OCI-LY7 (cell line): ENCODE measurements at regions not wholly inside any gene's neighbourhood (a gene's known extent, or its start where the extent isn't known, plus 50 kb on each side); places are given as distances from the start of the nearest gene placed in this dataset.

Experiments used
- CTCF ChIP-seq: fragments of 200-600 bp; sonication (generic); conservative IDR thresholded peaks from 2 replicates; pipeline ENCODE4 v1.5.1; 2014; ENCODE audit warnings: mild to moderate bottlenecking, antibody characterized with exemption, low read length, moderate library complexity, mixed read lengths
- EZH2phosphoT487 ChIP-seq: fragments of 200-600 bp; sonication (generic); IDR thresholded peaks from 2 replicates; pipeline ENCODE4 v1.6.1; 2018; ENCODE audit warnings: low read depth, borderline replicate concordance, mild to moderate bottlenecking, mixed run types, antibody characterized with exemption, low read length, moderate library complexity, mixed read lengths

GRCh38 chr3:73832426-73832825, 207.7 kb upstream of the PDZRN3 start:
- TF ChIP-seq CTCF: no peak
- TF ChIP-seq EZH2phosphoT487: no peak
